ENCODE measurements at regions not wholly inside any gene's neighbourhood (a gene's known extent, or its start where the extent isn't known, plus 50 kb on each side); places are given as distances from the start of the nearest gene placed in this dataset.

DNA sequence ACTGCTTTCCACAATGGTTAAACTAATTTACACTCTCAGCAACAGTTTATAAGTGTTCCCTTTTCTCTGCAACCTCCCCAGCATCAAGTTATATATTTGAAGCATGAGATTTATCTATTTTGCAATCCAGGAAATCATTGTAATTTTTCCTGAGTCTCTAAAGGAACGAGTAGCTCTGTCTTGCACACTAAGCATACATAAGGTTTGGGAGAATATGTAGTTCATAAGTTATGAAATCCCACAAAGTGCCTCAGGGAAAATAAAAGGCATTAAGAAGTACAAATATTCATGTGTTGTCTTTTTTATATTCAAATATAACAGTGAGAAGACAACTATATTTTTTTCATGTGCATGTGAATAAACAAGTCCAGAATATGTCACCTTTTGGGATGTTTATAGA lies 377.1 kb upstream of the RORB start:
- TF ChIP-seq CTCF (conservative IDR thresholded peaks at IDR 0.05; ENCODE audit: low read length) (no peak), EZH2phosphoT487 (IDR thresholded peaks at IDR 0.05; ENCODE audit: borderline replicate concordance) (no peak)

All from Loucy (cell line).